HG03045 (cell line): ENCODE measurements at regions not wholly inside any gene's neighbourhood (a gene's known extent, or its start where the extent isn't known, plus 50 kb on each side); places are given as distances from the start of the nearest gene placed in this dataset.
"Not testable (repeated sequence)": the region's sequence is repeated elsewhere in the genome, so short reads cannot be mapped to it uniquely, and the experiment has no call there.

Source experiments
- ATAC-seq: cut with Tn5 transposase; IDR thresholded peaks from one replicate; pipeline ENCODE4 v1.9.1; 2021; ENCODE audit warnings: mild to moderate bottlenecking, moderate library complexity; ENCODE audit not compliant: unreplicated experiment

DNA sequence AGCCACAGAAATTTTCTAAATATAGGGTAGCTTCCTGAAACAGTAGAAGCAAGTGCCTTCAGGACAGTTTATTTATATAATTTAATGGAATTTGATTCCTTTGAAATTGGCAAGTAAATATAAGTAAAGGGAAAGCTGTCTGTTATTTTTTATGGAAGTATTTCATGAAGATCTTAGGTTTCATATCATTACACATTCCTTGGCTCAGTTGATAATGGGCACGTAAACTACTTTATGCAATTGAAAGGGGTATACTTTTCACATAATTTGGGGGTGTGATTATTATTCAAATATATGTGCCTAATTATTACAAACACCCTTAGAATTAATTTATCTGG lies 71.1 kb upstream of the RAP1B start:
- ATAC-seq, result no peak

DNA sequence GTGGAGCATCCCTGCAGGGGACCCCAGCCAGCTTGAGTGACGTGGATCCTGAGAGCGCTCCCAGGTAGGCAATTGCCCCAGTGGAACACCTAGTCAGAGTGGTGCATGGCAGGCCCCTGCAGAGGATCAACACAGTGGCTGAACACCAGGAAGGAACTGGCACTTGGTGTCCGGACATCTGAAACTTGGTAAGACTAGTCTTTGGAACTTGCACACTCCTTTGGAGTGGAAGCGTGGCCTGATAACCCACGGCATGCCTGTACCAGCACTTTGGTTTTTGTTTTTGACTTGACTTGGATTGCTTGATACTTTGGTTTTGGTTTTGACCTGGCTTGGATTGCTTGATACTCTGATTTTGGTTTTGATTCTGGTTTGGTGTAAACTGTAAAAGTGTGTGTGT lies 69.9 kb upstream of the RAP1B start:
- not testable (repeated sequence) for ATAC-seq

DNA sequence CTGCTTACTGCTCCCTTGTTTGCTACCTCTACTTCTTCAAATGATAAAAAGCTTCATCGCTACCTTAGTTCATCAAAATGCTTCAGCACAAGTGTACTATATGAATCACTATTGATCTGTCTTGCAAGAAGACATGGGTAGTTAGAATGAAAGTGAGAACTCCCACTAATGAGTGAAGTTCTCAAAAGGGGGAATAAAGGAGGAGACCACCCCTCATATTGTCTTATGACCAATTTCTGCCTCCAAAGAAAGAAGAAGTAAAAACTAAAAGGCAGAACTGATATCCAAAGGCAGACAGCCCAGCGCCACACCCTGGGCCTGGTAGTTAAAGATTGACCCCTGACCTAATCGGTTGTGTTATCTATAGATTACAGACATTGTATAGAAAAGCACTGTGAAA lies 63.4 kb upstream of the RAP1B start:
- not testable (repeated sequence) for ATAC-seq

DNA sequence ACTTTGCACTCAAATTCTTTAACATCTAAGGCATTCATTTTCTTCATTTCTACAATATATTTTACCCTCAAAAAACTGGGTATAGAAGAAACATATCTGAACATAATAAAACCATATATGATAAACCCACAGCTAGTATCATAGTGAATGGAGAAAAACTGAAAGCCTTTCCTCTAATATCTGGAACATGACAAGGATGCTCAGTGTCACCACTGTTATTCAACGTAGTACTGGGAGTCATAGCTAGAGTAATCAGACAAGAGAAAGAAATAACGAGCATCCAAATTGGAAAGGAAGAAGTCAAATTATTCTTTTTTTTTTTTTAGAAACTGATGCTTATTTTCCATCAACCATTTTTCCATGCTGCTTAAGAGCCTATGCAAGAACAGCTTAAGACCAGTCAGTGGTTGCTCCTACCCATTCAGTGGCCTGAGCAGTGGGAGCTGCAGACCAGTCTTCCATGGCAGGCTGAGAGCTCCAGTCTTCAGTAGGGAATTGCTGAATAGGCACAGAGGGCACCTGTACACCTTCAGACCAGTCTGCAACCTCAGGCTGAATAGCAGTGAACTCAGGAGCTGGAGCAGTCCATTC lies 58.0 kb upstream of the RAP1B start:
- not testable (repeated sequence) for ATAC-seq

DNA sequence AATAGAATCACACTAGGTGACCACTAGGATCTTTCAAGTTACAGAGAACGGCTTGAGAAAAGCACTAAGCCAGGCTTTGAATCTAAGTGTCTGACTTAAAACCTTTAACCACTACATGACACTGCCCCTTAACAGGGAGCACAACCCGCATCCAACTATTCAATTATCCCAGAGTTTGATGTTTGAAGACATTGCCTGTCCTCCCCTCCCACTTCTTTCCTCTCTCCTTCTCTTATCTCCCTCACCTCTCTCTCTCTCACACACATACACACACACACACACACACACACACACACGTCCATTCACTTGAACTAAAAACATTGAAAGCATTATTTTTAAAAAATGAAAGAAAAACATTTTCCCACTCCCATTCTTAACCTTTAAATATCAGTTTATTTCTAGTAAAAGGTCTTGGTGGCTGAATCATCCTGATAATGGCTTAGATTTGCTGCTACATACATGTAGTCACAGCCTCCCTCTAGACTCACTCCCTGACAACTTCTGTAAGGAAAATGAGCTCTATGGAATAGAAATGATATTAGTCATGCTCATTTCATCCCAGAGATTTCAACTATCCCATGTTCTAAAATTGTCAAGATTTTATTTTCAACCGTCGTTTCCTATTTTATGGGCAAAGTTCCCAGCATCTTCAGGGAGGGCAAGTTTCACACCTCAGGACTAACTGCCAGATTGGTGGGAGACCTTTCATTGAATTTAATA lies 53.5 kb upstream of the RAP1B start:
- no peak for ATAC-seq

DNA sequence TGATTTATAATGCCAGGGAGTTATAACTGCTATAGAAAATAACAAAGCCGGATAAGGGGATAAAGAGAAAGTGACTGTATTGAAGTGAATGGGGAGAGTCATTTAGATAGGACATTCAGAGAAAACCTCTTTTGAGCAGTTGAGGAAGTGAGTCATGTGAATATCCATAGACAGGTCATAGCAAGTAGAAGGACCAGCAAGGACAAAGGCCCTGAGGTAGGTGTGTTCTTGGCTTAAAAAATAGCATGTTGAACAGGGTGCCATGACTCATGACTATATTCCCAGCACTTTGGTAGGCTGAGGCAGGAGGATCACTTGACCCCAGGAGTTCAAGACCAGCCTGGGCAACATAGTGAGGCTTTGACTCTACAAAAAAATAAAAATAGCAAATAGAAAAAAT lies 51.5 kb upstream of the RAP1B start:
- no peak for ATAC-seq

DNA sequence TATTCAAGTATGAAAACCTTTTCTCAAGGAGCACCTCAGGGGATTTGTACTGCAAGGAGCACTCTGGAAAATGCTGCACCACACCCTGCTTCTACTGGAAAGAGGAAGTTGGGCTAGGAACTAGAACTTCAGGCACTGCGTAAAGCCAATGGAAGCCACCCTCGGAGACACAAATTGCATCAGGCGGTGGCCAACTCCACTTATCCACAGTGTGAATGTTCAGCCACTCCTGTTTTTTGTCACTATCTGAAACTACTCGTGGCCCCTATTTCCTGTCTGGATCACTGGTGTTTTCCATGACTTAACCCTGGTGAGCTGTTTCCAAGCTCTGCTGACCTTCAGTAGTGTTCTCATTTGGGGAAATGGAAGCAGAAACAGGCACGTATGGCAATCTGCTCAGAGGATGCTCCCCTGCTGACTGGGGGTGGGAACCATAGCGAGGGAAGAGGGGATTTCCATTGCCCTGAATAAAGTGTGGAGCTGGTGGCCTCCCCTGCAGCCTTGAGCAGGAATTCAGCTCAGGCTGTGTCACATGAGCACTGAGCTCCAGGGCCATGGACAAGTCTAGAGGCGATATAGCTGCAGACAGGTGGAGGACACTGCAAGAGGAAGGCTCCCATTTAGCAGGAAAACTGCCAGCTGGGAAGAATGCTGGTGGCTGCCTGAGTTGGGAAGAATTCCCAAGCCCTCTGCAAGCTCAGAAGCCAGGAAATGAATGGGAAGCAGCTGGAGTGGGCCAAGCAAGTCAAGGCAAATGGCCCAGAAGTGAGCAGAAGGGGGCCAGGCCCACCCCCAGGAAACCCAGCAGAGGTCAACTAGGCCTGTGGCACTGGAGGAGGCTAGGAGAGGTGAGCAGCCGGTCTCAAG lies 50.5 kb upstream of the RAP1B start:
- no peak for ATAC-seq

DNA sequence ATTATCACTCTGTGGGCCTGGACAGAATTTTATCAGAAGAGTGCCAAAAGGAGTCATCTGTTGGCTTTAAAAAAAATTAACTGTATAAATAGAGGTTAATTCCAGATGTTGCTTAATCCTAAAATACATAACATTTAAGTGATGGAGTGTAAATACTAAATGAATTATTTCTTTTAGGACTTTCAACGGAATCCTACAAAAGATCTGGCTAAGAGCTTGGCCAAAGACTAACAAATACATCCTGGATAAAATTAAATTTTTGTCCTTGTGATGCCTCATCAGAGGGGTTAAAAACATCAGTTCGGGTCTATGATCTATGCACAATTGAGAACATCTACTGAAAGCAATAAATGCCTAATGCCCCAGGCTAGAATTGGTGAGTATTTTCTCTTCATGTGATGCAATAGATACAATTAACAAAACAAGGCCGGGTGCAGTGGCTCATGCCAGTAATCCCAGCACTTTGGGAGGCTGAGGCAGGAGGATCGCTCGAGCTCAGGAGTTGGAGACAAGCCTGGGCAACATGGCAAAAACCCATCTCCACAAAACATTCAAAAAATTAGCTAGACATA lies 49.8 kb upstream of the RAP1B start:
- no peak for ATAC-seq
